Lung (tissue), 11 donors: ENCODE measurements at regions not wholly inside any gene's neighbourhood (a gene's known extent, or its start where the extent isn't known, plus 50 kb on each side); places are given as distances from the start of the nearest gene placed in this dataset.

Source experiments
- ATAC-seq: fragments of 200-7000 bp; cut with Tn5 transposase; one replicate; pipeline ENCODE4 v1.9.1; 2020; ENCODE audit warnings: moderate number of reproducible peaks; ENCODE audit not compliant: insufficient read depth, low FRiP score
- DNase-seq, 3 donors: peaks; one replicate each; pipeline ENCODE4 v3.0.0-alpha.2; 2013 to 2017
- H3K27ac ChIP-seq, 2 donors: one replicate each; pipeline ENCODE4 v1.5.1; 2013; ENCODE audit warnings: mild to moderate bottlenecking in 2 of 2, moderate library complexity in 2 of 2, control low read depth in 1 of 2, inconsistent platforms in 1 of 2, low read depth in 1 of 2, low read length in 1 of 2
- H3K27me3 ChIP-seq, 3 donors: one replicate each; pipeline ENCODE4 v1.5.1; 2013; ENCODE audit warnings: low read length in 2 of 3; ENCODE audit not compliant: control insufficient read depth in 3 of 3, insufficient read depth in 3 of 3
- H3K36me3 ChIP-seq, 4 donors: one replicate each; pipeline ENCODE4 v1.5.1; 2013; ENCODE audit warnings: low read length in 4 of 4, mild to moderate bottlenecking in 1 of 4, moderate library complexity in 1 of 4; ENCODE audit not compliant: control insufficient read depth in 4 of 4, insufficient read depth in 4 of 4
- H3K4me1 ChIP-seq, 5 donors: one replicate each; pipeline ENCODE4 v1.5.1; 2013; ENCODE audit warnings: low read length in 5 of 5, mild to moderate bottlenecking in 2 of 5, moderate library complexity in 1 of 5; ENCODE audit not compliant: control insufficient read depth in 5 of 5, insufficient read depth in 5 of 5
- H3K4me3 ChIP-seq: one replicate; pipeline ENCODE4 v1.5.1; 2013; ENCODE audit warnings: mild to moderate bottlenecking, control low read depth, moderate library complexity
- H3K9ac ChIP-seq, 2 donors: one replicate each; pipeline ENCODE4 v1.5.1; 2013; ENCODE audit warnings: low read length in 2 of 2, control low read depth in 1 of 2; ENCODE audit not compliant: insufficient read depth in 1 of 2
- H3K9me3 ChIP-seq, 4 donors: one replicate each; pipeline ENCODE4 v1.5.1; 2013; ENCODE audit warnings: low read length in 3 of 4, mild to moderate bottlenecking in 1 of 4, moderate library complexity in 1 of 4; ENCODE audit not compliant: control insufficient read depth in 4 of 4, insufficient read depth in 3 of 4
- WGBS, 2 donors: extraction: QIAGEN DNeasy Blood & Tissue Kit; methylation state at CpG; one replicate each; pipeline ENCODE4 v1.1.7; 2013; 5-methylcytosine and 5-hydroxymethylcytosine counted together
- TF ChIP-seq, protein P1 (sequence below): IDR thresholded peaks from 2 replicates; pipeline ENCODE4 v1.5.1; 2012; ENCODE audit warnings: mild to moderate bottlenecking; ENCODE audit errors: control extremely low read depth, extremely low read depth
- donor health status: control.
- donor health status: control.
- donor health status: Bipolar disorder and iron deficiency.
- donor health status: healthy.
- donor health status: DM: yes; HTN: yes; CAD: no.

DNA sequence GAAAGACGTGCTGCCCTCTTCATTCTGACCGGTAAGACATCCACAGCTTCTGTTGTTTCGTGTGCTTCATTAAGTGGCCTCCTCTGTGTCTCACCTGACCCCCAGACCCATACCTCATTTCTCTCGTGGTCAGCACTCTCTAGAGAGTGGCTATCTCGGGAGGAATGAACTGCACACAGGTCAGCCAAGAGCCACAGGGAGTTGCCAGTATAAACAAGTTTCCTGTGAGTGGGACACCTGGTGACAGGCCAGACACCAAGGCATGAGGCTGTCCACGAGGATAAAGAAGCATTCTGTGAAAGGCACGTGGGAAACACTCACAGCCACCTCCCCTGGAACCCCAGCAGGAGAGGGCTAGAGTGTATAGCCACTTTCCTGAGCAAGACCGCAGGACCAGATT, 115.8 kb downstream of the NUFIP1 start:
- WGBS, 2 donors, result 61 to 86% methylated on average over 8 of the region's 8 CpGs
- no peaks in the 10 kb centered on the region for H3K36me3 ChIP-seq
- DNase-seq (no peak), ATAC-seq (no peak)
- no peak overlapping the region for H3K27ac ChIP-seq
- peaks cover 0 to 5% (median 0%) of the 10 kb centered on the region in 5 donors for H3K4me1 ChIP-seq
- H3K9ac ChIP-seq, result no peak overlapping the region
- no peaks in the 10 kb centered on the region for H3K27me3 ChIP-seq
- H3K9me3 ChIP-seq, result peaks cover 0 to 4% (median 0%) of the 10 kb centered on the region in 4 donors
- H3K4me3 ChIP-seq, result no peak overlapping the region
- TF ChIP-seq, protein P1, sequence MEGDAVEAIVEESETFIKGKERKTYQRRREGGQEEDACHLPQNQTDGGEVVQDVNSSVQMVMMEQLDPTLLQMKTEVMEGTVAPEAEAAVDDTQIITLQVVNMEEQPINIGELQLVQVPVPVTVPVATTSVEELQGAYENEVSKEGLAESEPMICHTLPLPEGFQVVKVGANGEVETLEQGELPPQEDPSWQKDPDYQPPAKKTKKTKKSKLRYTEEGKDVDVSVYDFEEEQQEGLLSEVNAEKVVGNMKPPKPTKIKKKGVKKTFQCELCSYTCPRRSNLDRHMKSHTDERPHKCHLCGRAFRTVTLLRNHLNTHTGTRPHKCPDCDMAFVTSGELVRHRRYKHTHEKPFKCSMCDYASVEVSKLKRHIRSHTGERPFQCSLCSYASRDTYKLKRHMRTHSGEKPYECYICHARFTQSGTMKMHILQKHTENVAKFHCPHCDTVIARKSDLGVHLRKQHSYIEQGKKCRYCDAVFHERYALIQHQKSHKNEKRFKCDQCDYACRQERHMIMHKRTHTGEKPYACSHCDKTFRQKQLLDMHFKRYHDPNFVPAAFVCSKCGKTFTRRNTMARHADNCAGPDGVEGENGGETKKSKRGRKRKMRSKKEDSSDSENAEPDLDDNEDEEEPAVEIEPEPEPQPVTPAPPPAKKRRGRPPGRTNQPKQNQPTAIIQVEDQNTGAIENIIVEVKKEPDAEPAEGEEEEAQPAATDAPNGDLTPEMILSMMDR, result no peak

DNA sequence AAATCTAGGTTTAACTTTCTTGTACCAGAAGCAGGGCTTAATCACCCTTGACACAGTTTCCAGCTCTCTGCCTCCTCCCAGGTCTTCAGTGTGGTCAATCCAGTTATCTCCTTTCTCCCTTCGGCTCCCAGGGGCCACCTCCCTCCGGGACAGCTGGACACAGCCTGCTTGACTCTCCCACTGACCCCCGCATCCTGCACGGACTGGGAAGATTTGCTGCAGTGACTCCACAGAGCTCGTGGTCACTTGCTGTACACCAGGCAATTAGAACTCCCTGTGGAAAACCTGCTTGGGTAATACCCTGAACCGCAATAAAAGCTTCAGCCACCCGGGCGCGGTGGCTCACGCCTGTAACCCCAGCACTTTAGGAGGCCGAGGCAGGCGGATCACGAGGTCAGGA, 116.5 kb downstream of the NUFIP1 start:
- H3K9ac ChIP-seq, result no peak overlapping the region
- no peaks in the 10 kb centered on the region for H3K36me3 ChIP-seq
- DNase-seq (no peak), ATAC-seq (no peak)
- no peak overlapping the region for H3K4me3 ChIP-seq
- H3K4me1 ChIP-seq, result peaks cover 0 to 5% (median 0%) of the 10 kb centered on the region in 5 donors
- H3K27me3 ChIP-seq, result no peaks in the 10 kb centered on the region
- H3K9me3 ChIP-seq, result peaks cover 0 to 4% (median 0%) of the 10 kb centered on the region in 4 donors
- TF ChIP-seq, protein P1, result no peak
- H3K27ac ChIP-seq, result no peak overlapping the region
- WGBS, 2 donors, result 89 to 92% methylated on average over 13 of the region's 13 CpGs

DNA sequence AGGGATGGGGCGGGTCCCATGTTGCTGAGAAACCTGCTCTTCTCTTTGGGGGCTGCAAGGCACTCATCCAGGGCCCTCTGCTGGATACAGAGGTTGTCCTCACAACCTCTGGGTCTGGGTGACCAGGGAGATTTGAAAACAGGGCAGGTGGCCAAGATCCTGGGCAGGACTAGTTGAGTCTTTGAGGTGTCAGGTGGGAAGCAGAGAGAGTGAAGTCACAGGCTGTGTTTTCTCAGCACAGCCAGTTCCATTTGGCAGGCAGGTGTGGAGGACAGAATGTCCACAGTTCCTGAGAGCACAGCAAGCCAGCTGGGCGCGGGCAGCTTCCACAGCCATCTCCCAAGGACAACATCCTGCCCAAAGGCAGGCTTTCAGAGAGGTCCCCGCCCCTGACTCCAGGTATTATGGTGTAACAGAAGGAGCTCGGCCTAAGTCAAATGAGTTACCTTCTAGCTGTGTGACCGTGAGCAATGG, 118.8 kb downstream of the NUFIP1 start:
- Histone ChIP-seq H3K4me3 (no peak overlapping the region), H3K27ac (no peak overlapping the region), H3K9me3 (no peaks in the 10 kb centered on the region), H3K9ac (no peak overlapping the region), H3K27me3 (no peaks in the 10 kb centered on the region), H3K4me1 (peaks cover 0 to 5% (median 0%) of the 10 kb centered on the region in 5 donors), H3K36me3 (no peaks in the 10 kb centered on the region)
- TF ChIP-seq, protein P1, result no peak
- DNase-seq (peak in 1 of 3 donors; percentile 16), ATAC-seq (no peak)
- WGBS, 2 donors, result 67 to 71% methylated on average over 6 of the region's 6 CpGs

GRCh38 chr13:44869167-44869566, 120.1 kb downstream of the NUFIP1 start:
- 81 to 85% methylated on average over 7 of the region's 7 CpGs for WGBS, 2 donors
- H3K4me3 ChIP-seq, result no peak overlapping the region
- H3K27me3 ChIP-seq, result no peaks in the 10 kb centered on the region
- TF ChIP-seq, protein P1, result no peak
- H3K9me3 ChIP-seq, result no peaks in the 10 kb centered on the region
- no peaks in the 10 kb centered on the region for H3K36me3 ChIP-seq
- no peak overlapping the region for H3K27ac ChIP-seq
- ATAC-seq (no peak), DNase-seq (no peak)
- H3K4me1 ChIP-seq, result peaks cover 0 to 5% (median 0%) of the 10 kb centered on the region in 5 donors
- H3K9ac ChIP-seq, result no peak overlapping the region
